Peyer's patch (tissue), 4 donors: ENCODE measurements at regions not wholly inside any gene's neighbourhood (a gene's known extent, or its start where the extent isn't known, plus 50 kb on each side); places are given as distances from the start of the nearest gene placed in this dataset.

Source experiments
- CTCF ChIP-seq, 6 experiments: fragments of 450-650 bp in 4 of 6; fragments of 200-600 bp in 2 of 6; sonication (generic) in 1 of 6; IDR thresholded peaks; one replicate each; pipeline ENCODE4 v1.5.1; 2017 to 2019; ENCODE audit warnings: antibody characterized with exemption in 6 of 6, mild to moderate bottlenecking in 3 of 6, moderate library complexity in 1 of 6
- POLR2A ChIP-seq, 2 donors: fragments of 450-650 bp; IDR thresholded peaks; one replicate each; pipeline ENCODE4 v1.5.1; 2017; ENCODE audit warnings: antibody characterized with exemption in 2 of 2, mild to moderate bottlenecking in 2 of 2, moderate library complexity in 2 of 2

- no peak for TF ChIP-seq CTCF (IDR thresholded peaks at IDR 0.05)
- TF ChIP-seq POLR2A (IDR thresholded peaks at IDR 0.05) = no peak
Measured at GRCh38 chr3:177916461-177916860, 619.8 kb upstream of the KCNMB2 start.
